ENCODE measurements at regions not wholly inside any gene's neighbourhood (a gene's known extent, or its start where the extent isn't known, plus 50 kb on each side); places are given as distances from the start of the nearest gene placed in this dataset.

GRCh38 chr6:164906766-164907165 lies 402.6 kb downstream of the C6orf118 start:
- H2BK5ac ChIP-seq (ENCODE audit: insufficient read length, low read length), result no peak overlapping the region
- no peaks in the 10 kb centered on the region for H3K27me3 Mint-ChIP-seq (ENCODE audit: low read depth)
- H3T11ph ChIP-seq (ENCODE audit: low read length), result no peak overlapping the region
- no peaks in the 10 kb centered on the region for H3K9me3 ChIP-seq (ENCODE audit: control insufficient read depth, low read depth, low read length)
- no peak for DNase-seq
- H3K4ac ChIP-seq (ENCODE audit: low read depth, low read length), result no peak overlapping the region
- no peaks in the 10 kb centered on the region for H3K27me3 ChIP-seq (ENCODE audit: insufficient read depth, low read length)
- peaks cover 10 to 13% of the 10 kb centered on the region in 2 experiments for H3K4me1 Mint-ChIP-seq
- no peaks in the 10 kb centered on the region for H4K20me1 ChIP-seq (ENCODE audit: control insufficient read depth, insufficient read depth, insufficient read length)
- no peak overlapping the region for H2AK5ac ChIP-seq (ENCODE audit: insufficient read length, low read length)
- H3K79me1 ChIP-seq (ENCODE audit: insufficient read depth, low read depth, low read length, poor library complexity, severe bottlenecking), result no peaks in the 10 kb centered on the region
- H2AFZ ChIP-seq (ENCODE audit: low read length), result no peak overlapping the region
- no peak overlapping the region for H2BK12ac ChIP-seq (ENCODE audit: insufficient read length, low read depth, low read length)
- no peaks in the 10 kb centered on the region for H3K23me2 ChIP-seq (ENCODE audit: insufficient read length, low read depth, low read length, poor library complexity, severe bottlenecking)
- no peak overlapping the region for H3K4me2 ChIP-seq (ENCODE audit: insufficient read depth, insufficient read length, low read length)
- no peak overlapping the region for H4K91ac ChIP-seq (ENCODE audit: insufficient read length, low read depth, low read length)
- peaks cover 0 to 3% of the 10 kb centered on the region in 2 experiments; a peak in 2 of 5 replicates for H3K9me3 Mint-ChIP-seq
- H2BK20ac ChIP-seq (ENCODE audit: low read depth, low read length, poor library complexity, severe bottlenecking), result no peak overlapping the region
- no peak overlapping the region for H3K56ac ChIP-seq (ENCODE audit: insufficient read length, low read depth, low read length)
- H3K4me1 ChIP-seq (ENCODE audit: insufficient read depth, low read length), result no peaks in the 10 kb centered on the region
- no peak overlapping the region for H2BK15ac ChIP-seq (ENCODE audit: low read depth, low read length)
- no peak overlapping the region for H3K27ac Mint-ChIP-seq
- no peak overlapping the region for H3K4me3 Mint-ChIP-seq
- no peak for TF ChIP-seq CTCF (conservative IDR thresholded peaks at IDR 0.05)
- H3K18ac ChIP-seq (ENCODE audit: insufficient read length, low read depth, low read length), result no peak overlapping the region
- H3K9ac ChIP-seq (ENCODE audit: extremely low read depth, insufficient read length, low read length), result no peak overlapping the region
- H4K8ac ChIP-seq (replicated peaks; ENCODE audit: insufficient read length, low read depth, low read length), result no peak overlapping the region
- no peak overlapping the region for H3K27ac ChIP-seq (ENCODE audit: insufficient read length, low read depth, low read length)
- H4K5ac ChIP-seq (ENCODE audit: insufficient read length, low read depth, low read length), result no peak overlapping the region
- no peak overlapping the region for H3K14ac ChIP-seq (ENCODE audit: insufficient read depth, low read length)
- no peaks in the 10 kb centered on the region for H3K36me3 Mint-ChIP-seq (ENCODE audit: insufficient read depth in 1 of 3, low read depth in 3 of 3)
- H3K79me2 ChIP-seq (ENCODE audit: insufficient read depth, low read length), result no peaks in the 10 kb centered on the region
- no peak overlapping the region for H3K23ac ChIP-seq (ENCODE audit: insufficient read length, low read depth, low read length)
- H2BK120ac ChIP-seq (ENCODE audit: low read depth, low read length, poor library complexity, severe bottlenecking), result no peak overlapping the region

Measured in H9 (cell line).